Activated effector memory CD4-positive, alpha-beta T cell treated with anti-CD3 and anti-CD28 coated beads, Interleukin-2, amount 50 U/mL, for 16 hours (primary cell): ENCODE measurements at regions not wholly inside any gene's neighbourhood (a gene's known extent, or its start where the extent isn't known, plus 50 kb on each side); places are given as distances from the start of the nearest gene placed in this dataset.

Experiments used
- DNase-seq: peaks from one replicate; pipeline ENCODE4 v3.0.0-alpha.2; 2020

DNA sequence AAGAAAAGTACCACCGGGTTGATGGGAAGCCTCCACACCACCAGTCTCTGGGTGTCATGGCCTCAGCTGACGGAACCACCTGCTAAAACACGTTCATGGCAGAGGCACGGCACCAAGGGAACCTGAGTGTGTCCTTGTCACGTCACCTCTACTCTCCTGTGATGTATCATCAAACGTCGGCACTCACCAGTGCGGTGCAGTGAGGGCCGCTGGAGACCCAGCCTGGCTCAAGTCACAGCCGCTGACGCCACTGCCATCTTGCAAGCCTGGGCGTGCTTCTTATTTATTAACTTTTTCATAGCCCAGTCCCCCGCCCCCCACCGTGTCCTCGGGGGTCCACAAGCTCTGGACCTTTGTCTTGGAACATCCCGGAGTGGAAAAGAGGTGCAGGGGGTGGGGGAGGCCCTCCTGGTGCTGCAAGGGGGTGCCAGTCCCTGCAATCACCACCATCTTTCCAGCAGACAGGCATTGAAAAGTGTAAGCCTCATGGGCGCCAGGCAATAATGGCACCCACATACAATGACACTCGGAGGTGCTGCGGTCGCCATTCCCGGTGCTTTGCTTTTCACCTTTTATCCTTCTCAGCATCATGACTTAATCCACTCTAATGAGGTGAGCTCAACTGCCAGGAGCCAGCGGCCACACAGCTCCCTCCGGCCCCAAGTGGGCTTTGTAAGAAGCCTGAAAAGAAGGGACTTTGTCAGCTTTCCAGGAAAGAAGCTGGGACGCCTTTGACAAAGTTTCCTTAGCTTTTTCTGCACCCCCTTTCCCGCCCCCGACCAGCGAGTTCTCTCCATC is 202.3 kb upstream of the IRX1 start:
- DNase-seq, result no peak

DNA sequence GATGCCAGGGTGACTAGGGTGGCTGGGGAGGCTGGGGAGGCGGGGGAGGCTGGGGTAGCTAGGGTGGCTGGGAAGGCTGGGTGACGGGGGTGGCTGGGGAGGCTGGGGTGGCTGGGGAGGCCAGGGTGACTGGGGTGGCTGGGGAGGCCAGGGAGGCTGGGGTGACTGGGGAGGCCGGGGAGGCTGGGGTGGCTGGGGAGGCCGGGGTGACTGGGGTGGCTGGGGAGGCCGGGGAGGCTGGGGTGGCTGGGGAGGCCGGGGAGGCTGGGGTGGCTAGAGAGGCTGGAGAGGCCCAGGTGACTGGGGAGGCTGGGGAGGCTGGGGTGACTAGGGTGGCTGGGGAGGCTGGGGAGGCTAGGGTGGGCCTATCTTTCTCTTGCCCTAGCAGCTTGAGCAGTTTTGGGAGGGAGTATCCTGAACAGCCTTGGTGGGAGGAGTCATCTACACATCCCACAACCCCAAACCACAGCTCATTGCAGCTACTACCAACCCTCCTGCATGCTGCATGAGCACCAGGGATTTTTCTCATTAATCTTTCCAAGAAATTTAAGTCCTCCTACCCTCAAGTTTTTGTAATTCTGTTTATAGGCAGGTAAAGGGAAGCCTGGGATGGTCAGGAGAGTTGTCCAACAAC is 203.2 kb upstream of the IRX1 start:
- no peak for DNase-seq

DNA sequence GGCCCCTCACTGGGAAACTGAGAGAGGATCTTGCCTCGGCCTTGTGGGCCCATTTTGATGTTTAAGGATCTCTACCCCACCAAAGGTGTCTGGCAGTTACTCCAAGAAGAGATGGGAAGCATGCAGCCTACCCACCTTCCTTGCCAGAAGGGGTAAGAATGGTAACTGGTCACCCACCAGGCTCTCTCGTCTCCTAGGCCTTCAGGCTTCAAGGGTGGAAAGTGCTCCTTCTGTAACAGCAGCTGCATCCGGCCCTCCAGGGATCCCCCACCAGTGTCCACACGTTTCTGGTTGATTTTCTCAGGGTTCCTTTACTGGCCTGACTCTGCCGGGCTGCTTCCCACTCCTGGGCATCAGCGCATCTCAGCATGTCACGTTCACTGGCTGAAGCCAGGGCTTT is 204.4 kb upstream of the IRX1 start:
- no peak for DNase-seq

DNA sequence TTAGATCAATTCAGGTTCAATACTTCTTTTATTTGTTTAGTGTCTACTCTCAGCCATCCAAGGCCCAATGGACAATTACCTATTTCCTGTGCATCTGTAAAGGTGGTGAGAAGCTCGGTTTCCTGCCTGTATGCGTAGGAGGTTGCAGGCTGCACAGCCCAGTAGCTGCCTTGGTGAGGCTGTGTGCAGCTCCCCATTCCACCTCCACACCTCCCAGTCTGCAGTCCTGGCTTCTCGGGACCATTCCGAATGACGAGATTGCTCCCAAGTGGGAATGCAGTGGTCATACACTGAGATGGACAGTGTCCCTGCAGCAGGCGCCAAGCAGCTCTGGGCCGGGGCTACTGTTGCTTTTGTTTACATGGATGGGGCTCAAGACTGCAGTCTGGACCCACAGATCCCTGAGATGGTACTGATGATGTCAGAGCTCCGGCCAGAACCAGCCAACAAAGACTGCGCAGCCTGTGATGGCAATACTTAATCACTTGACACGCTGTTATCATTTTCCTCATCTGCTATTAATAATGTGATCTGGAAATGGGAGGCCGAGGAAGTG is 206.1 kb upstream of the IRX1 start:
- no peak for DNase-seq

DNA sequence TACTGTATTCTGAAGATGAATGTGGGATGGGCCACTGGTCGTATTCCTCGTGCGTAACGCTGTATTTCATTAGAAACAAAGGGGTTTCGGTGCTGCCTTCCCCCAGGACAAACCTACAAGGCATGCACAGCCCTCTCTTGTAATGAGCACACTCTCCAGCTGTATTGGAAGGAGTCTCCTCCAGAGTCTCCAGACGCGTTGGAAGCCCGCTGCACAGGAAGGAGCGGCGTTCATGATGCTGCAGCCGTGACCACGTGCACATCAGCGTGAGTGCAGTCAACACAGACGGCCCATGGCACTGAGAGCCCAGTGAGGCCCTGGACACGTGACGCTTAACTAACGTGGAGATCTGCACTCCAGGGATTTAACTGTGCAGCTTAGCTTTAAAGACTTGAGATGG is 209.0 kb upstream of the IRX1 start:
- DNase-seq, result no peak

DNA sequence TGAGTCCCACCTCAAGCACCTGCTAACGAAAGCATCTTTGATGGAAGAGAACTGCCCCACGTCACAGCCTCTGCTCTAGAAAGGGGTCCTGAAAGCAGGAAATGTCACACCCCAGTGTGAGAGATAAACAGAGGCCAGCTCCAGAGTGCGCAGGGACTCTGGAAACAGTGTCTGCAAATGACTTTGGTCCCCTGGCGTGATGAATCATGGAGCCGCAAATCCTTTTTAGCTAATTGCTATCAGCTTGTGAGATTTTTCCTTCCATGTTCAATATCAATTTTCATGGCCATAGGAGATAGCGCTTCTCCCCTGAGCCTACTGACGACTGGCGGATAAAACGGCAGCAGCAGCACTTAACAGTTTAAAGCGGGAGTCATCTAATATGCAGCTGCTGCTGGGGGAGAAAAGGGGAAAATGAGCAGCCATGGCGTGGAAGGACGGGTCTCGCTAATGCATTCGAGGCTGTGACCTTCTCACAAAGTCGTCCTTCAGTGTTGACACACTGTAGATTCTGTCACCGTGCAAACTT is 209.6 kb upstream of the IRX1 start:
- DNase-seq, result no peak

DNA sequence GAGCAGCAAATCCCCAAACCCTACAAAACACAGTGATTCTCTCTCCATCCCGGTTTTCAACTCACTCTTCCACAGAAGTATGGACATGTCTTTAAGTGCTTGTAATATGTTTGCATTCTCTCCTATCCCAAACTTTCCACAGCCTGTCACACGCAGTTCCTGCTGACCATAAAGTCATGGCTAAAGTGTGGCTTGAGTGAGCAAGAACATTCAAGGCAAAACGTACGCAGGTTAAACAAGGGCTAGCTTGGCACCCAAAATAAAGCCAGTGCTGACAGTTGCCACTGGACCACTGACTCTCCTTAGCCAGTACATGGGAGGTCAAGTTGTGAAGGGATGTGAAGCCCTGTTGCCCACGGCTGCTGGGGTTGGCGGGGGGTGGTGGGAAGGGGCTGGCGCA is 211.1 kb upstream of the IRX1 start:
- DNase-seq, result no peak

DNA sequence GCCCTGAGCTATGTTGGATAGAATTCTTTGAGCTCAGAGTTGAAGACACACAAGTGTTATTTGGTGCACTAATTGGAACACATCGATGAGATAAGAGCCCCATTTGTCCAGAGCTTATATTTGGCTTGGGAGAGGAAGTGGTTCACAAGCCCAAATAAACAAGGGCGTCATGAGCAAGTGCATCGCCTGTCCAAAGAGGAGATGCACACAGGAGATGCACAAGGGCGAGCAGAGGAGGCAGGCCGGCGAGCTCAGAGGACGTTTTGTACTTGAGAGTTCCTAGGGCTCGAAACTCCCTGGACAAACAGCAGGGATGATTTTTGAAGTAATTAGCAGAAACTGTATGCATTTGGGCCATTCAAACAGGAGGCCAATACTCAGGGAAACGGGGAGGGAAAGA is 212.8 kb upstream of the IRX1 start:
- no peak for DNase-seq

DNA sequence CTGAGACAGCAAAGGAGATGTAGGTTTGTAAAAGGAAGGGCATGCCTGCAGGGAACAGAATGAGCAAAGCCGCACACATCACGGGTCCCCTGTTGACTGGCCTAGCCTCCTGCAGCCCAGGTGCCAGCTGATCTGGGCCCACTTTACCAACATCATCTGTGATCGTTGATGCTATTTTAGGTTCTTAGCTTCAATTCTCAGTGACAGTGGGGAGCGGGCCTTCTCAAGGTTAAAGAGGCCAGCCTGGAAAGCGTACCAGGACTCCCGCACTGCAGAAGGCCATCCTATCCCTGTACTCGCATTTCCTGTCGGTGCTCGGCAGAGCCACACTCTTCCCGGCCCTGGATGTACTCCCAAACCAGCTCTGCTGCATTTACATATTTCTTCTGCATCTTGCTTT is 213.5 kb upstream of the IRX1 start:
- DNase-seq, result no peak

DNA sequence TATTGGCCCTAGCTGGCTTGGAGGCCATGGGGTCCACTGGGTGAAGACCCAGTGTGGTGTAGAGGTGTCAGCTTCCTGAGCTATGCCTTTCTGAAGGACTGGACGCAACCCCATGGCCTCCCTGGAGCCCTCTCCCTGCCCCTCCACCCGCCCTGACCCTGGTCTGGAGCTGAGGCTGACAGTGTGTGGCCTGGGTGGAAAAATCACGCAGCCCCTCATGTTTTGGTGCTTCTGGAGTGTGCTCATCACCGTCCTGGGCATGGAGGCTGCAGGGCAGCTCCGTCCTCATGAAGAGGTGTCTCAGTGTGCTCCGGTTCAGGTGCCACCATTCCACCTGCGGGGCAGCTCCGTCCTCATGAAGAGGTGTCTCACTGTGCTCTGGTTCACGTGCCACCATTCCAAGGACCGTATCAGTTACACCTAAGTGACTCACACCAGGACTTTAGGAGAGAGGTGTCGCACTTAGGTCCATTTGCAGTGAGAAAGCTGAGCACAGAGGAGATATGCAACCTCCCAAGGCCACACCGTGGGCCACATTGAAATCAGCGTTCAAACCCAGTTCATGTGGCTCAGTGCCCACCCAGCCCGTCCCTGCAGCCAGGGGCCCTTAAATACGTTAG is 214.3 kb upstream of the IRX1 start:
- no peak for DNase-seq

DNA sequence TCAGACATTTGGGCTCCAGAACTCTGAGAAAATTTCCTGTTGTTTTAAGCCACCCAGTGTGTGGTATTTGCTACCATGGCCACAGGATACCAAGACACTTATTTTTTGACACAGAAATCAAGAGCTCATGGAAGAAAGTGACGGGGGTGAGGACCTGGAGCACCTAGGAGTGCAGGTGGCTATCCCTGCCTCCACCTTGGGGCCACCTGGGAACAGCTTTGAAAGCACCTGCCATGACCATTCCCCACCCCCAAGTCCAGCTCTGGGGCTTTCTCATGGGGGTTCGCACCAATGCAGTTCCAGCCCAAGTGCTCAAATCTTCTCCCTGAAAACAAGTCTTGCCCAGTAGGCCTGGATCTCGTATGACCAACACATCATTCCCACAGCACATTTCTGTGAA is 214.9 kb upstream of the IRX1 start:
- DNase-seq, result no peak

DNA sequence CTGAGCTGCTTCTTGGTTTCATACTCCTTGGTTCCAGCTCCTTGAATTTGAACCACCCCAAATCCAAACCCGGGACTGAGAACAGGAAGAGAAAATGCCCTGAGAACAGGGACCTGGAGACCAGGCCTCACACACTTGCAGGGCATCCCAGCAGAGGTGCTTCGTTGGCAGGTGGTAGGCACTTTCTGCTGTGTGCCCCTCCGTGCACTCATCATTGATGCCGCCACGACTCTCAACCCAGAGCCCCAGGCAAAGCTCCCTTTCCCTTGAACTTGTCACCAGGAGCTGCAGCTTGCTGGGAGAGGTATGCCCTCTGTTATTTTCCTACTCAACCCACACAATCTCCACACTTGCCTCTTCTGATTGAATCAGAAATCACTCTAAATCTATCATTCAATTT is 217.8 kb upstream of the IRX1 start:
- DNase-seq, result no peak

DNA sequence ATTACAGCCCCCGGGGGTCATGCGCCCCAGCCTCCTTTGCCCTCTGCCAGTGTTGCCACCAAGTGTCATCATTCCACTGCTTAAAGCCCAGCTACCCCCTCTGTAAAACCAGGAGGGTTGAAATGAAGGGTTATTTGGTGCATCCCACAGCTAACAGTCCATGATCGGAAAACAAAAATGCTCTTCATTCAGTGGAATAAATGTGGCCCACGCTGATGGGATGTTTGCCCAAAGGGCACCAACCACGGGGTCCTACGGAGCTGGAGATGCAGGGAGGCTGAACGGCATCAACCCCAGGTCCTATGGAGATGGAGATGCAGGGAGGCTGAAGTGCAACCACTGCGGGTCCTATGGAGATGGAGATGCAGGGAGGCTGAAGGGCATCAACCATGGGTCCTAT is 218.5 kb upstream of the IRX1 start:
- no peak for DNase-seq

DNA sequence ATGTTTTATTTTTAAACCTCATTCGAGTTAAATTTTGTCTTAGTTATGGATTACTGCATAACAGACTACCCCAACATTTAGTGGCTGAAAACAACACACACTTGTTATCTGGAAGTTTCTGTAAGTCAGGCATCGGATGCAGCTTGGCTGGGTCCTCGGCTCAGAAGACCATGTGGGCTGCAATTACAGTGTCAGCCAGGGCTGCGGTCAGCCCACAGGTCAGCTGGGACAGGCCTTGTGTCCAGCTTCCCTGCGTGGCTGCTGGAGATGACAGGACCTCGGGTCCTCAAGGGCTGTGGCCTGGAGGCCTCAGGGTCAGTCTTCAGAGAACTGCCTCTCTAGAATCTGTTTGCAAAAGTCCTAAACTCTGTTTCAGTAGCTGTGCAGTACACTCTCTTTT is 219.0 kb upstream of the IRX1 start:
- DNase-seq, result no peak

DNA sequence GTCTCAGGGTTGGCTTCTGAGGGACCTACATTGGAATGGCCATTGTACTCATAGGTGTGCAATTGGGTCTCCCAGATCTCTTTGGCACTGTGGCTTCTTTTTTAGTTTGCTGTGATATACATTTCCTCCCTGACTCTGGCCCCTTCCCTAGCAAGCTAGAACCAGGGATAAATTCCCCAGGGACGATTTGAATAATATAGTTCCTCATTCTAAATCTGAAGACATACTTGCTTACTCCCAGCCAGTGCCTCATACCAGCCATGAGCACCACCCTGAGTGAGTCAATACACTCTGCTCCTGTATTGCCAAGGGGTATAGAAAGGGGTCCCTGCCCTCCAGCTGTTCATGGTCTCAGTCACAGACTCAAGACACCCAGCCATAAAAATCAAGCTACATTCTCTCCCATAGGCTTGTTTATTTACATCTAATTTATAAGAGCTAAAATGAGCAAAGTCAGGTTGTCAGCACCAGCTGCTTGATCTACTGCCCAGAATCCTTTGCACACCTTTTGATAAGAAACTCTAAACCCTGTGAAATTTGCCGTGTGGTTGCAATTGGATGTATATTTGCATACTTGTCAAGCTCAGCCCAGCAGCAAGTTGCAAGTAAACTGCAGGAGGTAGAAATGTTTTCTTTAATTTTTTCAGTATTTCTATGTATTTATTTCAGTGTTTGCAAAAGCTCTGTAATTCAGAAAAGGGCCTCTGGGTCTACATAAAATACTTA is 219.9 kb upstream of the IRX1 start:
- DNase-seq, result no peak

DNA sequence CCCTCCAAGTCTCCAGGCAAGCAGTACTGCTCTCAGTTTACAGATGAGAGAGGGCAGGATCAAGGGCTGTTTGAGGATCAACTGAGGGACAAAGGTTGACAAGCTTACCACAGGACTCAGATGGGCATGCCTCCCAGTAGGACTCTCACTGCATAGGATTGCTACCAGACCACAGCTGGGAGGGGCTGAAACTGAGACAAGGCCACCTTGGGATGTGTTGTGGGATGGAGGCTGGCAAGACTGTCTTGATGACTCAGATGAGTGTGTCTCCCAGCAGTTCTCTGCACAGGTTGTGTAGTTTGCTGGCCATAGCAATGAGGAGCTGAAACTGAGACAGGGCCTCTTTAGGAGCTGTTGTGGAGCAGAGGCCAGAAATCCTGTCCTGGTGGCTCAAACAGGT is 222.2 kb upstream of the IRX1 start:
- DNase-seq, result no peak

DNA sequence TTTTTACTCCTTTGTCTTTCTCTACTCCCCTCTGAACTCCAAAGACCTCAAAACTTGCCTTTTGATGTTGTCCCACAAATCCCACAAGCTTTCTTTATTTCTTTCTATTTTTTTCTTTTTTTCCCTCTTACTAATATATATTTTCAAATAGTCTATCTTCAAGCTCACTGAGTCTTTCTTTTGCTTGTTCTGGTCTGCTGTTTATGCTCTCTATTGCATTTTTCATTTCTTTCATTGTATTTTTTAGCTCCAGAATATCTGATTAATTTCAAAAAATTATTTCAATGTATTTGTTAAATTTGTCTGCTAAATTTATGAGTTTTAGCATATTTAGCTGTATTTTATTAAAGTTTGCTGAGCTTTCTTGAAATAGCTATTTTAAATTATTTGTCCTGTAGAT is 223.3 kb upstream of the IRX1 start:
- no peak for DNase-seq

DNA sequence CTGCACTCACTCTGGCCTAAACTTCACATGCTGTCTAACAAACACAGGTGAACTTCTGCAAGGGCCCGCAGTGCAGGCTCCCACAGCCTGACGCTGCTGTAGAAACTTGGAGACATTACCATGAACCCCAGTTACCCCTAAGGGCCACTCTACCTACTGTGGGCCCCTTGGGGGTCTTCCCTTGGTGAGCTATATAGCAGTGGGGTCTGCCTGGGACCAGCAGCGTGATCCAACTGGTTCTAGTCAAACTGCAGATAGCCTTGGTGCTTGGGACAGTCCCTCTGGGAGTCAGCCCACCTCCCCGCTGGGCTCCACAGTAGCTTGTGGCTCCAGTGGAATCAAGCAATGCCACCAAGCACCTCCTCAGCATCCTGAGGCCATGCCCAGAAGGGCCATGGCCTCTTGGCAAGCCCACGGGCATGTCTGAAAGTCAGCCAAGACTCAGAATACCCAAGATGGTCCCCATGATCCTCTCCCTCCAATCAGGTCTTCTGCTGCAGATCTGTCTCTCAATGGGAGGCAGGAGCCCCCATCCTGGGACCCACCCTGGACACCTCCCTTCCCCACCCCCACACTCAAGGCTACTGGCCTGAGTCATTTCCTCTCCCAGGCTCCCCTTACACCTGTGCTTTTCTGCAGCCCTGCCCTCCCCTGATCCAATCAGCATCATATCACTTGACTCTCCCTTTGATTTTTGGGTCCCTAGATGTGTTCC is 230.0 kb upstream of the IRX1 start:
- DNase-seq, result no peak

DNA sequence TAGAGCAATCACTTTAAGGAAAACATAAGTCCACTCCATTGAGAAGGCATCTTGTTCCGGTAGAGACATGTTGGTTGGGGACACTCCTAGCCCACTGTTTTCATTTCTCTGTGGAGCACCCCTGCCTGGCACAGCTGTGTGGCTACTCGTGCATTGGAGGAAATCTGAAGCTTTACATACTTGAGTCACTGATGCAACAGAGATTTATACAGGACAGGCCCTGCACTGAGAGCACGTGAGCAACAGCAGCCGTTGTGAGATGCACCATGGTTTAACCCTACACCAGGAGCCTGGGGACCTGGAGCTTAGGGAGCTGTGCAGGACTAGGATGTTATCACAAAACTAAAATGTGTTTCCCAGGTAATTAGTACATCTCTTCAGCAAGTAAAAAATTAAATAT is 230.7 kb upstream of the IRX1 start:
- no peak for DNase-seq

DNA sequence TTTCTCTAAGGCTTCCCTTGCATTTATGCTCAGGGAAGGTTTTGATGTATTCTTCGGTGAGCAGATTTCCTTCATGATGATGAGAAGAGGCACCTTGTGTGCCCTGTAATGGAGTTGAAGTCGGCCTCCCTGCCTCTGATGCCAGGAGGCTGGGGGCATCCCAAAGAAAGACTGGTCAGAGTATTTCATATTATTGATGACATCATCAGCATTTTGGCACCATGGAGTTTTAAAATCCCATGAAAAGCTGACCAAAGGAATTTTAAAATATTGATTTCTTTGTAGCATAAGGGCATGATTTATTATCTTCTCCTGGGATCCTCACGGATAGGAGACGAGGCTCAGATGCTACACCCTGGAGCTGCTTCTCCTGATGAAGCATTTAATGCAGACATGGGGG is 231.2 kb upstream of the IRX1 start:
- no peak for DNase-seq

DNA sequence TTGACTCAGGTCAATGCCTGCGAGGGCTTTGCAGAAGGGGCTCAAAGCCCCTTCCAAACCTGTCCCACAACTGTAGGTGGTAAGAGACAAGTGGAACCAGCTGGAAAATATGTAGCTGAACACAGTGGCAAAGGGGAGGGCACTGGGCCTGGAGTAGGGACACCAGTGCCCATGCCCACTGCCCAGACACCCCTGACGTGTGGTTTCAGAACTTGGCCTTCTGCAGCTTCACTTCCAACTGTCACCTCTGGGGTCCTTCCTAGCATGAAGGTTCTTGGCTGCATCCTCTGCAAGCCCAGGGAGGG is 233.1 kb upstream of the IRX1 start:
- DNase-seq, result no peak

DNA sequence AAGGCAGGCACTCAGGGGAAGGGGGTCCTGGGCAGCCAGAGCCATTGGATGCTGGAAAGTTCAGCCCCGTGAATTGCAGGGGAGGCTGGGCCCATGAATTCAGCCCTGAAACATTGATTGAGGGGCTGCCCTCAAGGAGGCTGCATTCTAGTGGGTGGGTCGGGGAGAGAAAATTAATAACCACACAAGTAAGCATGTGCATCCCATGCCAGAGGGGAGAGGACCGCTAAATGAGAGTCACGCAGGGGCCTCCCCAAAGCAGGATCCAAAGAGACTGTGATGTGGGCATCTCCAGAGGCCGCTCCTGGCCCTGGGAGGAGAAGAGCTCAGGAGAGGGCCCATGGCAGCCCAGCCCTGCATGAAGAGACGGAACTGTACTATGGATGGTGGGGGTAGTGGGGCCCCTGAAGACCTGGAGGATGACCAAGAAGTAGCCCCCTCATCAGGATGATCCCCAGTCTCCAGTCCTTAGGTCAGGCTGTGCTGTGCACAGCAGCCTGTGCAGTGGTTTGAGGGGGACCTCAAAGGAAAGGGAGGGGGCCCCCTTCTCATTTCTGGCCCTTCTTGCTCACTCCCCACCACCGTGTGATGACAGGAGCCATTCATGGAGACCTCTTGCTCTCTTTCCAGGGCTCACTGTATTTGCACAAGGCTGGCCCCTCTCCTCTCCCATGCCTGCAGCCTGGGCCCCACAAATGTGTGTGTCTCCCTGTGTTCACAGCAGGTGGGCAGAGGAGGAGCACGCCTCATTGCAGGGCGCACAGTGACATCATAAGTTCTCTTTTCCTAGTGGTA is 233.6 kb upstream of the IRX1 start:
- DNase-seq, result no peak
